Kidney (tissue), 13 donors: ENCODE measurements at regions not wholly inside any gene's neighbourhood (a gene's known extent, or its start where the extent isn't known, plus 50 kb on each side); places are given as distances from the start of the nearest gene placed in this dataset.
A peak's percentile ranks its signal among the peaks of the same experiment; 100 is the strongest.

Experiments used
- DNase-seq, 5 donors: peaks; one replicate each; pipeline ENCODE4 v3.0.0-alpha.2; 2013 to 2020
- FAIRE-seq: peaks from 2 replicates; lab custom pipeline; 2012; peaks lifted over from hg19 to GRCh38; lab: Jason Lieb, UNC
- H3K27ac ChIP-seq, 2 donors: one replicate each; pipeline ENCODE4 v1.7.0; 2013; ENCODE audit warnings: low read depth in 2 of 2, low read length in 2 of 2, inconsistent platforms in 1 of 2
- H3K27me3 ChIP-seq: one replicate; pipeline ENCODE4 v1.7.1; 2013; ENCODE audit warnings: low read length, inconsistent platforms; ENCODE audit not compliant: control insufficient read depth, insufficient read depth
- H3K36me3 ChIP-seq, 3 donors: one replicate each; pipeline versions ENCODE4 v1.7.0 to v1.7.1; 2013; ENCODE audit warnings: low read length in 3 of 3, control low read depth in 1 of 3, inconsistent platforms in 1 of 3; ENCODE audit not compliant: insufficient read depth in 3 of 3, control insufficient read depth in 2 of 3
- H3K4me1 ChIP-seq, 3 donors: one replicate each; pipeline versions ENCODE4 v1.7.0 to v1.7.1; 2013; ENCODE audit warnings: low read length in 3 of 3, inconsistent platforms in 1 of 3, low read depth in 1 of 3; ENCODE audit not compliant: control insufficient read depth in 2 of 3, insufficient read depth in 2 of 3
- H3K4me3 ChIP-seq, 3 donors: one replicate each; pipeline versions ENCODE4 v1.7.0 to v1.8.1; 2013; ENCODE audit warnings: low read length in 3 of 3, control low read depth in 1 of 3, inconsistent platforms in 1 of 3
- H3K9ac ChIP-seq, 3 donors: one replicate each; pipeline versions ENCODE4 v1.7.0 to v1.7.1; 2013; ENCODE audit warnings: low read length in 3 of 3, control low read depth in 1 of 3, inconsistent platforms in 1 of 3
- H3K9me3 ChIP-seq, 3 donors: one replicate each; pipeline versions ENCODE4 v1.7.0 to v1.7.1; 2013; ENCODE audit warnings: low read length in 3 of 3, control low read depth in 1 of 3, inconsistent platforms in 1 of 3; ENCODE audit not compliant: control insufficient read depth in 2 of 3, insufficient read depth in 1 of 3
- intact Hi-C: fragments of 100-400 bp; cut with DNase I; formaldehyde crosslinking; loops from one replicate; pipeline ENCODE4 v1.11.1; 2022
- TF ChIP-seq, protein P1 (sequence below): IDR thresholded peaks from 3 replicates; pipeline ENCODE4 v1.5.1; 2012; ENCODE audit warnings: mild to moderate bottlenecking, moderate library complexity, borderline replicate concordance; ENCODE audit not compliant: insufficient read depth; ENCODE audit errors: extremely low read depth
- donor health status: control.
- donor health status: control.
- donor health status: control.
- donor health status: control.
- donor health status: control.
- donor health status: DM: yes; HTN: yes; CAD: no.
- donor health status: Normal renal cell carcinoma (clear cell type).

DNA sequence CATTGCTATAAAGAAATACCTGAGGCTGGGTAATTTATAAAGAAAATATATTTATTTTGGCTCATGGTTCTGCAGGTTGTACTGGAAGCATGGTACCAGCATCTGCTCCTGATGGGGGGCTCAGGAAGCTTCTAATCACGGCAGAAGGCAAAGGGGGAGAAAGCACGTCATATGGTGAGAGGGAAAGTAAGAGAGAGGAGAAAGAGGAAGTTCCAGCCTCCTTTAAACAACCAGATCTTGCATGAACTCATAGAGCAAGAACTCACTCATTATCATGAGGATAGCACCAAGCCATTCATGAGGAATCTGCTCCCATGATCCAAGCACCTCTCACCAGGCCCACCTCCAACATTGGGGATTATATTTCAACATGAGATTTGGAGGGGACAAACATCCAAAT is 125.0 kb upstream of the GRPR start:
- TF ChIP-seq, protein P1, sequence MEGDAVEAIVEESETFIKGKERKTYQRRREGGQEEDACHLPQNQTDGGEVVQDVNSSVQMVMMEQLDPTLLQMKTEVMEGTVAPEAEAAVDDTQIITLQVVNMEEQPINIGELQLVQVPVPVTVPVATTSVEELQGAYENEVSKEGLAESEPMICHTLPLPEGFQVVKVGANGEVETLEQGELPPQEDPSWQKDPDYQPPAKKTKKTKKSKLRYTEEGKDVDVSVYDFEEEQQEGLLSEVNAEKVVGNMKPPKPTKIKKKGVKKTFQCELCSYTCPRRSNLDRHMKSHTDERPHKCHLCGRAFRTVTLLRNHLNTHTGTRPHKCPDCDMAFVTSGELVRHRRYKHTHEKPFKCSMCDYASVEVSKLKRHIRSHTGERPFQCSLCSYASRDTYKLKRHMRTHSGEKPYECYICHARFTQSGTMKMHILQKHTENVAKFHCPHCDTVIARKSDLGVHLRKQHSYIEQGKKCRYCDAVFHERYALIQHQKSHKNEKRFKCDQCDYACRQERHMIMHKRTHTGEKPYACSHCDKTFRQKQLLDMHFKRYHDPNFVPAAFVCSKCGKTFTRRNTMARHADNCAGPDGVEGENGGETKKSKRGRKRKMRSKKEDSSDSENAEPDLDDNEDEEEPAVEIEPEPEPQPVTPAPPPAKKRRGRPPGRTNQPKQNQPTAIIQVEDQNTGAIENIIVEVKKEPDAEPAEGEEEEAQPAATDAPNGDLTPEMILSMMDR = no peak
- no peak for FAIRE-seq
- Histone ChIP-seq H3K27me3 (peaks cover 2% of the 10 kb centered on the region), H3K9ac (no peak overlapping the region), H3K36me3 (no peaks in the 10 kb centered on the region), H3K9me3 (no peaks in the 10 kb centered on the region), H3K4me1 (no peaks in the 10 kb centered on the region), H3K4me3 (no peak overlapping the region), H3K27ac (no peak overlapping the region)
- intact Hi-C loops = no loop called here
- no peak for DNase-seq

DNA sequence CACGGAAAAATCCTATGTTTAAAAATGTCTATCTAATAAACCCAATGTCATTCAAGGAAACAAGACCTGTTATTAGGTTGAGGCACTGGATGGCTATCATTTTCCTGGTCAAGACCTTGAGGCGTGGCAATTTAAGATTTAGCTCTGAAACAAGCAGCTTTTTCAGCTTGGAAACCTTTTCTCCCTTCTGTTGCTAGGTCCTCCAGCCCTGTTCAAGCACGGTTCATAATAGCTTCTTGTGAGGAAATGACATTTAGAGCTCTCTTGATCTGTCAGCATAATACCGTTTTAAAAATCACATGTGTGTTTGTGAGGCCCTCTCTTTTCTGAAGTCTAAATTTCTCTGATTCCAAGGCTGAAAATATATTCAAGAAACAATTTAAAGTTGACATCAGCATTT is 133.6 kb upstream of the GRPR start:
- intact Hi-C loops = no loop called here
- Histone ChIP-seq H3K9ac (no peak overlapping the region), H3K27me3 (peaks cover 14% of the 10 kb centered on the region), H3K36me3 (no peaks in the 10 kb centered on the region), H3K27ac (no peak overlapping the region), H3K9me3 (no peaks in the 10 kb centered on the region), H3K4me1 (no peaks in the 10 kb centered on the region), H3K4me3 (no peak overlapping the region)
- DNase-seq = no peak
- no peak for FAIRE-seq
- TF ChIP-seq, protein P1 = no peak

DNA sequence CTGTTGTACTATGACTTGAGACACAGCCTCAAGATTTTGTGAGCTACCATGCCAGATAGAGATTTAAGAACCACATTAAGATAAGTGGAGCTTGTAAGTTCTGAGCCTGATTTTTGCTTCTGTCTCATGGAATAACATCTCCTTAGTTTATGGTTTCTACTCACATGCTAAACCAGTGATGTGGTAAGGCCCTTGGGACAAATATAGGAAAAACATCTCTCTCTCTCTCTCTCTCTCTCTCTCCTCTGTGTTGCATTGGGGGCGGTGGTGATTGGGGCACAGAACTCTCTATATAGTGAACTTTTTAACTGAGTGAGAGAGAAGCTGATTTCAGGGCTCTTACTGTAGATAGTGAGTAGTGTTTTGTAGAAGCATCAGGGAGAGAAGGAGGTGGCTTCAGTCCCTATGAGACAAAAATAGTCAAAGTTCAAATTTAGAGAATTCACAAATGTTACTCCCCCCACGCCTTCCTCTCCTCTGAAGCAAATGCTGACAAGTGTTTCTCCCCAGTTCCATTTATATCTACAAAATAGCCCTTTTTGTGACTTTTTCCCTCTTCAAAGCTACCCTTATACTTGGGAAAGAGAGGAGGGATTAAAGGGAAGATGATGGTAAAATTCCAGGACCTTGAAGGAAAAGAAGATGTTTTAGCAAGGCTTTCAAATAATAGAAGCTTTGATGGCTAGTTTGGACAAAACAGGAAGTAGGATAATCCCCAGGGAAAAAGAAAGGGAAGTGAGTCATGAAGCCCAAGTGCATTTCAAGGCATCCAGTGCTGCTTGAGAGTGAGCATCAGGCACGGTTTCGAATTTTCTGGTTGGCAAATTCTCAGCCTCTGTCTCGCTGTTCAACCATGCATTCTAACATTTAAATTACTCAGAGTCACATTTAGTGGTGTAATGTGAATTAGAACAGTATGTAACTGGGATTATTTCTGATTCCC is 134.3 kb upstream of the AP1S2 start:
- Histone ChIP-seq H3K9ac (no peak overlapping the region), H3K9me3 (no peaks in the 10 kb centered on the region), H3K36me3 (no peaks in the 10 kb centered on the region), H3K4me1 (no peaks in the 10 kb centered on the region), H3K27ac (no peak overlapping the region), H3K4me3 (no peak overlapping the region), H3K27me3 (peaks cover 12% of the 10 kb centered on the region)
- intact Hi-C loops = no loop called here
- DNase-seq (peak in 2 of 5 donors; percentile 9 to 36), FAIRE-seq (no peak)
- TF ChIP-seq, protein P1 = no peak
